SK-N-SH (cell line): ENCODE measurements at regions not wholly inside any gene's neighbourhood (a gene's known extent, or its start where the extent isn't known, plus 50 kb on each side); places are given as distances from the start of the nearest gene placed in this dataset.

ENCODE experiments used
- CTCF ChIA-PET: fragments of 300-600, 350-600 bp; formaldehyde crosslinking; extraction: SDS; loops from one replicate; lab custom pipeline; 2021; lab: Yijun Ruan, JAX
- POLR2A ChIA-PET: fragments of 350-600 bp; sonication (Branson Sonifier 250); formaldehyde crosslinking; extraction: SDS; loops from one replicate; lab custom pipeline; 2020; ENCODE audit warnings: antibody characterized with exemption, inconsistent platforms; lab: Yijun Ruan, JAX
- DNase-seq: peaks from one replicate; pipeline ENCODE4 v3.0.0; 2012
- H2AFZ ChIP-seq: fragments of 200-600 bp; sonication (generic); 2 replicates; pipeline ENCODE4 v1.8.1; 2016; ENCODE audit warnings: antibody characterized with exemption, mild to moderate bottlenecking, low read depth
- H3F3A ChIP-seq: fragments of 200-600 bp; sonication (generic); replicated peaks from 2 replicates; pipeline ENCODE3; 2016; ENCODE audit warnings: antibody characterized with exemption, mild to moderate bottlenecking; ENCODE audit not compliant: insufficient read depth
- H3K27ac ChIP-seq, 2 experiments: fragments of 200-500 bp in 1 of 2; fragments of 200-600 bp in 1 of 2; sonication (Bioruptor generic) in 1 of 2; sonication (generic), shearing (Covaris generic) in 1 of 2; 2 replicates each; pipeline versions ENCODE4 v1.5.1 to v1.6.1; 2014 to 2016; ENCODE audit warnings: low read depth in 2 of 2, inconsistent platforms in 1 of 2, low read length in 1 of 2, mild to moderate bottlenecking in 1 of 2, mixed read lengths in 1 of 2
- H3K27me3 ChIP-seq: fragments of 200-600 bp; sonication (generic), shearing (Covaris generic); 2 replicates; pipeline ENCODE4 v1.6.1; 2016; ENCODE audit warnings: mixed run types; ENCODE audit not compliant: insufficient read depth
- H3K36me3 ChIP-seq, 2 experiments: fragments of 200-500 bp in 1 of 2; fragments of 200-600 bp in 1 of 2; sonication (Bioruptor generic) in 1 of 2; sonication (generic) in 1 of 2; replicated peaks in 1 of 2; 2 replicates each; pipeline versions ENCODE3 to v1.5.1; 2014 to 2016; ENCODE audit warnings: low read length in 1 of 2, mild to moderate bottlenecking in 1 of 2; ENCODE audit not compliant: insufficient read depth in 2 of 2, control insufficient read depth in 1 of 2
- H3K4me1 ChIP-seq, 2 experiments: fragments of 200-500 bp in 1 of 2; fragments of 200-600 bp in 1 of 2; sonication (Bioruptor generic) in 1 of 2; sonication (generic), shearing (Covaris generic) in 1 of 2; 2 replicates each; pipeline versions ENCODE4 v1.5.1 to v1.6.1; 2014 to 2016; ENCODE audit warnings: low read depth in 1 of 2, low read length in 1 of 2, mixed run types in 1 of 2; ENCODE audit not compliant: insufficient read depth in 2 of 2, control insufficient read depth in 1 of 2
- H3K4me2 ChIP-seq: fragments of 200-600 bp; sonication (generic), shearing (Covaris generic); 2 replicates; pipeline ENCODE4 v1.6.1; 2017; ENCODE audit warnings: mixed run types
- H3K4me3 ChIP-seq, 2 experiments: fragments of 200-500 bp in 1 of 2; fragments of 200-600 bp in 1 of 2; sonication (Bioruptor generic) in 1 of 2; sonication (generic), shearing (Covaris generic) in 1 of 2; 2 replicates each; pipeline versions ENCODE4 v1.5.1 to v1.8.1; 2014 to 2016; ENCODE audit warnings: low read depth in 2 of 2, inconsistent platforms in 1 of 2, low read length in 1 of 2, mild to moderate bottlenecking in 1 of 2, mixed read lengths in 1 of 2, moderate library complexity in 1 of 2
- H3K79me2 ChIP-seq: fragments of 200-600 bp; sonication (generic); 2 replicates; pipeline ENCODE4 v1.8.1; 2017; ENCODE audit warnings: mild to moderate bottlenecking; ENCODE audit not compliant: insufficient read depth
- H3K9ac ChIP-seq: fragments of 200-600 bp; sonication (generic); 2 replicates; pipeline ENCODE4 v1.6.1; 2017; ENCODE audit warnings: mixed run types
- H3K9me2 ChIP-seq: fragments of 200-600 bp; sonication (generic); 2 replicates; pipeline ENCODE4 v1.6.1; 2017; ENCODE audit warnings: mixed run types
- H3K9me3 ChIP-seq: fragments of 200-600 bp; sonication (generic); 2 replicates; pipeline ENCODE4 v1.6.1; 2017; ENCODE audit warnings: mixed run types, mild to moderate bottlenecking, moderate library complexity
- H4K20me1 ChIP-seq: fragments of 200-600 bp; sonication (generic); 2 replicates; pipeline ENCODE4 v1.6.1; 2017; ENCODE audit warnings: mild to moderate bottlenecking, mixed run types; ENCODE audit not compliant: insufficient read depth
- CTCF ChIP-seq: fragments of 200-600 bp; sonication (generic); IDR thresholded peaks from 2 replicates; pipeline ENCODE4 v1.6.1; 2017; ENCODE audit warnings: antibody characterized with exemption, mild to moderate bottlenecking, moderate library complexity
- EP300 ChIP-seq, 2 experiments: IDR thresholded peaks; 2 replicates each; pipeline versions ENCODE4 v1.4.0 to v1.6.1; 2012; ENCODE audit warnings: borderline replicate concordance in 1 of 2, low read depth in 1 of 2, low read length in 1 of 2
- EZH2phosphoT487 ChIP-seq: fragments of 200-600 bp; sonication (generic); IDR thresholded peaks from 2 replicates; pipeline ENCODE4 v1.6.1; 2017; ENCODE audit warnings: low read depth, mixed run types, mild to moderate bottlenecking, antibody characterized with exemption, moderate library complexity, borderline replicate concordance
- IRF3 ChIP-seq: fragments of 150-350 bp; IDR thresholded peaks from 2 replicates; pipeline ENCODE4 v1.6.1; 2016; ENCODE audit warnings: mild to moderate bottlenecking, low read depth, low read length
- JUND ChIP-seq: IDR thresholded peaks from 2 replicates; pipeline ENCODE4 v1.4.0; 2012
- MEF2A ChIP-seq: IDR thresholded peaks from 2 replicates; pipeline ENCODE4 v1.4.0; 2012; ENCODE audit warnings: low read depth, borderline replicate concordance
- NFIC ChIP-seq: IDR thresholded peaks from 2 replicates; pipeline ENCODE4 v1.4.0; 2012; ENCODE audit warnings: borderline replicate concordance
- PBX3 ChIP-seq: IDR thresholded peaks from 2 replicates; pipeline ENCODE4; 2012
- RFX5 ChIP-seq: IDR thresholded peaks from 2 replicates; pipeline ENCODE4 v1.6.1; 2012; ENCODE audit warnings: mild to moderate bottlenecking, improper control_type of control experiment, low read length
- TEAD4 ChIP-seq: IDR thresholded peaks from 2 replicates; pipeline ENCODE4 v1.4.0; 2012; ENCODE audit warnings: mild to moderate bottlenecking, borderline replicate concordance; ENCODE audit not compliant: insufficient read depth
- WGBS: methylation state at CpG from one replicate; pipeline ENCODE4 v1.1.6; 2017; ENCODE audit warnings: low lambda C conversion rate; 5-methylcytosine and 5-hydroxymethylcytosine counted together
- TF ChIP-seq, protein P1 (sequence below): IDR thresholded peaks from 2 replicates; pipeline ENCODE4 v1.4.0; 2012; ENCODE audit warnings: low read depth, borderline replicate concordance

- Histone ChIP-seq H3K79me2 (no peaks in the 10 kb centered on the region), H3K36me3 (no peaks in the 10 kb centered on the region), H3K27ac (no peak overlapping the region), H3K9me3 (no peaks in the 10 kb centered on the region), H3K4me3 (no peak overlapping the region), H3F3A (no peaks in the 10 kb centered on the region), H3K27me3 (no peaks in the 10 kb centered on the region), H2AFZ (no peak overlapping the region), H3K4me2 (no peak overlapping the region), H3K9me2 (no peaks in the 10 kb centered on the region), H4K20me1 (no peaks in the 10 kb centered on the region), H3K4me1 (peaks cover 0 to 3% of the 10 kb centered on the region in 2 experiments; a peak in 1 of 4 replicates), H3K9ac (no peak overlapping the region)
- ChIA-PET POLR2A (no interaction called here), CTCF (interaction anchor here (0.8 to 1.1 kb wide), 2 partner anchors 57 to 316 kb away, joined by 3 read pairs; no protein-coding TSS in a partner anchor)
- 71% methylated on average over 4 of the region's 4 CpGs for WGBS
- DNase-seq = no peak
- TF ChIP-seq, protein P1, sequence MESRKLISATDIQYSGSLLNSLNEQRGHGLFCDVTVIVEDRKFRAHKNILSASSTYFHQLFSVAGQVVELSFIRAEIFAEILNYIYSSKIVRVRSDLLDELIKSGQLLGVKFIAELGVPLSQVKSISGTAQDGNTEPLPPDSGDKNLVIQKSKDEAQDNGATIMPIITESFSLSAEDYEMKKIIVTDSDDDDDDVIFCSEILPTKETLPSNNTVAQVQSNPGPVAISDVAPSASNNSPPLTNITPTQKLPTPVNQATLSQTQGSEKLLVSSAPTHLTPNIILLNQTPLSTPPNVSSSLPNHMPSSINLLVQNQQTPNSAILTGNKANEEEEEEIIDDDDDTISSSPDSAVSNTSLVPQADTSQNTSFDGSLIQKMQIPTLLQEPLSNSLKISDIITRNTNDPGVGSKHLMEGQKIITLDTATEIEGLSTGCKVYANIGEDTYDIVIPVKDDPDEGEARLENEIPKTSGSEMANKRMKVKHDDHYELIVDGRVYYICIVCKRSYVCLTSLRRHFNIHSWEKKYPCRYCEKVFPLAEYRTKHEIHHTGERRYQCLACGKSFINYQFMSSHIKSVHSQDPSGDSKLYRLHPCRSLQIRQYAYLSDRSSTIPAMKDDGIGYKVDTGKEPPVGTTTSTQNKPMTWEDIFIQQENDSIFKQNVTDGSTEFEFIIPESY = no peak
- TF ChIP-seq MEF2A (no peak), IRF3 (no peak), RFX5 (no peak), NFIC (no peak), PBX3 (no peak), CTCF (no peak), TEAD4 (no peak), JUND (no peak), EP300 (IDR thresholded peaks at IDR 0.05; ENCODE audit: borderline replicate concordance in 1 of 2, low read depth in 1 of 2, low read length in 1 of 2) (no peak; a peak in 1 of 4 replicates), EZH2phosphoT487 (no peak)
Observed at GRCh38 chr4:183783306-183783705, 121.8 kb upstream of the STOX2 start.
